ENCODE measurements at regions not wholly inside any gene's neighbourhood (a gene's known extent, or its start where the extent isn't known, plus 50 kb on each side); places are given as distances from the start of the nearest gene placed in this dataset.
"Not testable (repeated sequence)": the region's sequence is repeated elsewhere in the genome, so short reads cannot be mapped to it uniquely, and the experiment has no call there.

DNA sequence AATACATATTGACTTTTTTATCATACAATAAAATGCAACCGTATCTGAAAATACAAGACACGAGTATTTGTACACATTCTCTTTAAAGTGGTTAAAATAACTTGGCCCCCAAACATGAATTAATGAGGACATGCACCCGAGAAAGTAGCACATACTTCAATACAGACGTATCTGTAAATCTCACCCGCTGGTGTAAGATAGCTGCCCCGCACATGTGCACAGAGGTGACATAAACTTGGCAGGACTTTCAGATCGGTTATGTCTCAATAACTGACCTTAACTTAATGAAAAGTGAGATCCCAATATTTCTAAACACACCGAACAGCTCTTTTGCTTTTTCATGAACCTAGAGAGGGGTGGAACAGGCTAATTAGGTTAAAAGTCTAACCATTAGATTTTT is 91.5 kb upstream of the RPS6KA2 start:
- no peak for DNase-seq

DNA sequence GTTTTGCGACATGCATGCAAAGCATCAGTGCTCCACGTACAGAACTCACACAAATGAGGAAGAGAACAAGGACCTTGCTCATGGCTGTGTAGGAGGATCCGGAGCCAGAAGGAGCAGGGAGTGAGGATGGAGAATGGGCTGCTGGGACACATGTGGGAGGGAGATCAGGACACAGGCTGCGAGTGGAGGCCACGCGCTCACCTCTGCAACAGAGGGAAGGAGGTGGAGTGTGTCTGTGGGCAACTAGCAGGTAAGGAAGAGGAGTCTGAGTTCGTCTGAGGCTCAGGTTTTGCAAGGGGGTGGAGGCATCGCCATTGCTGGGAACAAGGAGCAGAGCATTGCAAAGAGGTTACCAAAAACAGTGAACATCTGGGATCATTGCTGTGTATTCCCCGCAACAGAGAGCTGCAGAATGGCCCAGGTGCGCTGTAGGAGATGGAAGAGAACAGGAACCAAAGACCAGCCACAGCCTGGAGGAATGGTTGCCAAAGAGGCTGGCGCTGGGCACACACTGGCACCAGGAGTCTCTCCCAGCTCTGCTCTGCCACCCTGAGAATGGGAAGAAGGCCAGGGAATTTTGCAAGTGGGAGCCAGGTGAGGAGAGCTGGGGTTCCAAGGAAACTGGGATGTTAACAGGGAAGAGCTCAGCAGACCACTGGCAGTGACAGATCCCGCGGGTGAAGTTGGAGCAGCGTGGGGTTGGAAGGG is 90.0 kb upstream of the RPS6KA2 start:
- DNase-seq: no peak

DNA sequence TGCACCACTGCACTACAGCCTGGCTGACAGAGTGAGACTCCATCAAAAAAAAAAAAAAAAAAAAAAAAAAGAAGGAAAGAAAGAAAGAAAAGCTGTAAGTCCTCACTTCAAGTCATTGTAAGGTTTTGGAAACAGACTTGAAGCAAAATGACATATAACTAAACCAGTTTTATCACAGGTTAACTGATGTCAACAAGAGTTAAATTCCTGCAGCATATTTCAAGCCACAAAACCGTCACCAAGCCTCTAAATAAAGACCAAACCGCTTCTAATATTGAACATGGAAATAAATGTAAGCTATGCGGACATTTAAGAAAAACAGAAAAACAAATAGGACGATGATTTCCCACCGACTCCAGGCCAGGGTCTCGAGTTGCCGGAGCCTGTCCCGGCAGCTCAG is 88.9 kb upstream of the RPS6KA2 start:
- DNase-seq: no peak

DNA sequence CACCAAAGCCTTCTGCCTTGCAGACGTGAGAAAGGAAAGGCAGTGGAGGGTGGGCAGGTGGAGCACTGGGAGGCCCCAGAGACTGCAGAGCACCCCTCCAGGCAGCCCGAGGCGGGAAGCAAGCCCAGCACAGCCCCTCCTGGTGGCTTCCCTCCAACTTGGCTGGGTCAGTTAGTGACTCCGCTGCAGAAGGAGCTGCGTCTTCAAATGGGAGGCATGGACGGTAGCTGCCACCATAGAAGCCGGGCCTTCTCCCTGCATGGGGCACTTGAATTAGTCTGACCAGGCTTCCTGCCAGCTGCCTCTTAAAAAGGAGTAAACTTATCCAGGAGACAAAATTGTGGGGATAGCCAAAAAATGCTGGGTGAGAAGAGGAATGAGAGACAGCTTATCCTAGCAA is 88.0 kb upstream of the RPS6KA2 start:
- DNase-seq: no peak

DNA sequence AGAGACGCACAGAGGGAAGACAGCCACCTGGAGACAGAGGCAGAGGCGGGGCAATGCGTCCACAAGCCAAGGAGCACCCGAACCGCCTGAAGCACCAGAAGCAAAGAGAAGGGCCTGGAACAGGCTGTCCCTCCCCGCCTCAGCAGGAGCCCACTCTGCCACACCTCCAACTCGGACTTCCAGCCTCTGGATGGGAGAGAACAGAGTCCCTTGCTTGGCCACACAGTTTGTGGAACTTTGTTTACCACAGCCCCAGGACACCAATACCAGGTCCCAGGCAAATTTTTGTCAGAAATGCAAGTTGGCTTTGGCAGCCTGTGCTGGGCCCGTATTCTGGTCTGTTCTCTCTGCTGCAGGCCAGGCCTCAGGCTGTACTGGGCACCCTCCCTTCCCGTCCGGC is 87.5 kb upstream of the RPS6KA2 start:
- no peak for DNase-seq

DNA sequence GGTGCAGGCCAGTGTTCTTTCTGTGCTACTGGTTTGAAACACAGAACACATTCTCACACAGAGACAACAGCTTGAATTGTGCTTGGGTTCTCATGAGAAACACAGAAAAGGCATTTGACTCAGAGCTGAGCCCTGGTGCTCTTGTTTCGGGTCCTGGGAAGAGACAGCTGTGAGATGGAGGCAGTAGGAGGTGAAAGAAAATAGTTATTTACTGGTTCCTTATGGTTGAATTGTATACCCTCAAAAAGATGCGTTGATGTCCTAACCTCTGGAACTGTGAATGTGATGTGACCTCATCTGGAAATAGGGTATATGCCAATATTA is 87.1 kb upstream of the RPS6KA2 start:
- no peak for DNase-seq

DNA sequence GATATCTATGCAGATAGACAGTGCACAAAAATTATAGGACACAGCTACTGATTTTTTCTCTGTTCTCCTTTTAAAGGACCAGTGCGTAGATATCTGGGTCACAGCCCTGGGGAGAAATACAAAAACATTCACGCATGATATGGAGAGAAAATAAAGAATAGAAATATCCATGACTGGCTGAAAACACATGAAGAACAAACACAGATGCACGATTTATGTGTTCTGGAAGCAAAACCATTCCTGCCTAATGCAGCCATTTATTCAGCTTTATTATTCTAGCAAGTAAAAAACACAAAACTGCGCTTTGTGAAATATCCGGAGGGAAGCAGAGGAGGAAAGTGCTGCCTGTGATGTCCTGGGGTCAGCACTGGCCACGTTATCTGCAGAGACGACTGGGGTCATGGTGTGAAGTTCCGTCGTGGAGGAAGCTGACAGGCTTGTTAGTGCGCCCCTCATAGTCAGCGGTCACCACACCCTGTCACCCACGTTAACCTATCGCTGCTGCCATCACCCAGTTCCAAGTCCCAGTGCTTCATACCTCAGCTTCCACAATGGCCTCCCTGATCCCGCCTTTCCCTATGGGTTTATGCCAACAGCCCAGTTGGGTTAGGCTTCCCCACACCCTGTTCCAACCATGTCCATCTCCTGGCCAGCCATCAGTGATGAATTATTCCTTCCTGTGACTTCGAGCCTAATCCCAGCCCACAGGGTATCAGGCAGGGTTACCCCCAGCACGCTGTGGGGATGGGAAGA is 86.6 kb upstream of the RPS6KA2 start:
- no peak for DNase-seq

DNA sequence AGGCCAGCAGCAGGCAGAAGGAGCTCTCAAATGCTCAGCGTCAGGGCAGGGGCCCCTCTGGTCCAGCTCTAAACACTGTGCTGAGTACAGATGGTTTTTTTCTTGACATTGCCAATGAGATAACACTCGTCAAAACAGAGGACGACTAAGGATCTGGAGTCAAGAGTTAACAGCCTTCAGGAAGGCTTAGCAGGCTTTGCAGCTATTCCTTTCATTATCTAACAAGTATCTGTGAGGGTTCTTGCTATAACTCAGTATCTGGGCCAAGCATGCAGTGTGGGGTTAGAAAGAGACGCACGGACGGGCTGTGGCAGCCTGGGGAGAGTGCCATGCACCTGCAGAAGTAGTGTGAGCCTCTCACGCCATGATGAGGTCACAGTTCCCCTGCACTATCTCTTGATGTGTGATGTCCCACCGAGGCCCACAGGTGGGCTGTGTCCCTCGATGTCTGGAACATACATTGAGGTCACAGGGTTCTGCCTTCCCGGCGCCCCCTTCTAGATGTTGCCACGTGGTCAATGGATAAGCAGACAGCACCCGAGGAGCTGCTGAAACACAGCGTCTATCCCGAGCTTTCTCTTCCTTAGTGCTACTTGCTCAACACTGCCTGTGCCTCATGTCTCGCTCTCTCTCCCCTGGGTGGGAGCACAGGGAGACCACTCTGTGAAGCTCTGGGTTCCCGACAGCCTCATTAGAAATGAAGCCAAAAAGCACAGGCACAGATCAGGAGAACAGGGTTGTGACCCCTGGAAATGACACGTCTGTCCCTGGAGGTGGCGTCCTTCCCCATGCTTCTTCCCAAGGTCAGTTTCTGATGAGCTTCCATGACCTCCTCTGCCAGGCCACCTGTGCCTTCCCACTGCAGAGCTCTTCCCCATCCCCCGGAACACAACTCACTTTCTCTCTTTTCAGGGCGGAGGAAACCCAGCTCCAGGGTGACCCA is 85.5 kb upstream of the RPS6KA2 start:
- DNase-seq: no peak

DNA sequence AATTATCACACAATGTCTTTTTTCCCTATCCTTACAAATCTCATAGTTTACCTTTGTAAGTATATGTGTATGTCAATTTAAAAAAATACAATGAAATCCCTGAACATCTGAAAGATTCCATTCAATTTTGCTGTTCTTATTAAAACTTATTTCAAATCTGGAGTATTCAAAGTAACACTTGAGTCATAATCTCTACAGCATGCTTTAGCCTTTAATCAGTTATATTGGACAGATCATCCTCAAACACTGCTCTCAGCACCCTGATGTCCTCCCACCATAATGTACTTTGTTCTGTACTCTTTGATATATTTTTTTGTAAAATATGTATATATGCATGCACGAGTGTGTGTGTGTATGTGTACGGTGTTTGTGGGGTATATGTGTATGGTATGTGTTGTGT is 83.0 kb upstream of the RPS6KA2 start:
- no peak for DNase-seq

DNA sequence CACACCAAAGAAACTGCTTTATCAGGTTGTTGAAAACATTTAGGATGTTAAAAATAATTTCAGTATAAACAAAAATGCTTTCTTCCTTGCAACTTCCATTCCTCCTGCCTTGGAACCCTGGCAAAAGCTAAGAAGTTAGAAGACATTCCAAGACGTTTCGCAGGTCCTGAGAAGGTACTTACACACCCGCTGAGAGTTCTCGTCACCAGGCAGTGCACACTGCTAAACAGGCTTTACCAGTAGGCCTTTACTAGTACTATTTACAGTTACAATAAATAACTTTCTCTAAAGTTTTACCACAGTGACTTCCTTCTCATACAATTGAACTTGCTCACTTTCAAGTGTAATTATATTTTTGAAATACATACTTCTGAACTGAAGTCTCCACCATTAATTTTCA is 81.4 kb upstream of the RPS6KA2 start:
- DNase-seq: no peak

DNA sequence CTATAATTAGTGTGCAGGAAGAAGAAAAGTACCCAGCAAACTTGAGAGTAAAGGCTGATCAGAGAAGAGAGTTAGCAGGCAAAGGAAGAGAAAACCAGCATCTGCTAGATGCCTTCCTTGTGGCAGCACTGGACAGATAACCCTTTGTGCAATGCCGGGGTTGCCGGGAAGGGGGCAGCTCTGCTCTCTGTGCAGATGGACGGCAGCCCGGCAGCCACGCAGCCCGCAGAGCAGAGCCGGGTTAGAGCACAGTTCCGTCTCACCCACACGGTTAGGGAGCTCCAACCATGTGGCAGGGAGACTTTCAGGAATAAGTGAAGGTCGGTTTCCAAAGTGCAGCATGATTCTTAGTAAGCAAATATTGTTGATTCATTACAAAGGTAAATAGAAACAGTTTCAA is 80.0 kb upstream of the RPS6KA2 start:
- DNase-seq: peak; percentile 47

DNA sequence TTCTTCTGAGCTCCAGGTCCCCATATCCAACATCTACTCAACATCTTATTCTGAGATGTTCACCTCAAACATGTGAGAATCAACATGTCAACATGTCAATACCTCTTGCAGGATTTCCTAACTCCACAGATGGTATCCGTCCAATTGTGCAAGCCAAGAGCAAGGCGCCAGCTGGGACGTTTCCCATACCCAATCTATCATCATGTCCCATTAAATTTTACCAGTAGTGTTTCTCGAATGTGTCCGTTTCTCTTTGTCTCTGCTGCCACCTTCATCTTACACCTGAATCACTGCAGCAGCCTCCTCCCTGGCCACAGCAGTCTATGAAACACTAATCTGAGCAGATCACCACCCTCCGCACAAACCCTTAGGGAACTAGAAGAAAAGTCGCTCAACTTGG is 78.0 kb upstream of the RPS6KA2 start:
- no peak for DNase-seq

DNA sequence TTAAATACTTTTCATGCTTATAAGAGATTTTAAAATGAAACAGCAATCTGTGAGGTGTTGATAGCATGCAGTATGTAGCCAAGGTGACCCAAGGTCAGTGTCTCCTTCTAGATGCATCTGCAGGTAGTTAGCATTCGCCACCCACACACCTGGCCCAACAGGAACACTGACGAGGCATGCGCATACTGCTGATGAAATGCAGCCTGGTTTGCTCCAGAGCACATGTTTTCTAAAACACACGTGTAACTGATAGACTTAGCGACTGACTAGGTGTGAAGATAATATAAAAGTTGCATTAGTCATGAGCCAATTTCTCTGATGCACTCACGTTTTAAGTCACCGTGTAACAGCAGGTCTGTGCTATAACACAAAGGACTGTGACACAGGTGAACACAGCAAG is 77.1 kb upstream of the RPS6KA2 start:
- no peak for DNase-seq

DNA sequence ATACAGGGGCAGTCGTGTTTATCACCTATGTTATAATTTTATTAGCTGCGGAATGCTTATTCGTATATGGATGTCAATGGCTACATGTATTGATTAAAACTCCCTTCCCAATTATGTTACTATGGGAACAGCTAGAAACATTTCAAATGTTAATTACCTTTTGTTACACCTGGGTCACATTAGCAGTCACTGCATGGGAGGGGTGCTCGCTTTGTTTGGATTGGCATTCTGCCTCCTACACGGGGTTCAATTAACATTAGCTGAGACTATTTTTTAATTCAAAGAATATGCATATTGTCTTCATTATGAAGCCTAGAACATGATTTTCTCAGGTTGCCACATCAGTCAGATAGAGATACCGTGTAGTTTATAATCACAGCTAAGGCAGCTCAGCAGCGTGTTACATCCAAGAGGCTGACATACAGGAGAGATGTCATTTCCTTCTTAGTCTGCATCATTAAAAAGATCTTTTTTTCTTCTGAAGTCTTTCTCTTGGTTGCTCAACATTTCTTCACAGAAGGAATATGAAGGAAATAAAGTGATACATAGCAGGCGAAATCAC is 76.2 kb upstream of the RPS6KA2 start:
- no peak for DNase-seq

DNA sequence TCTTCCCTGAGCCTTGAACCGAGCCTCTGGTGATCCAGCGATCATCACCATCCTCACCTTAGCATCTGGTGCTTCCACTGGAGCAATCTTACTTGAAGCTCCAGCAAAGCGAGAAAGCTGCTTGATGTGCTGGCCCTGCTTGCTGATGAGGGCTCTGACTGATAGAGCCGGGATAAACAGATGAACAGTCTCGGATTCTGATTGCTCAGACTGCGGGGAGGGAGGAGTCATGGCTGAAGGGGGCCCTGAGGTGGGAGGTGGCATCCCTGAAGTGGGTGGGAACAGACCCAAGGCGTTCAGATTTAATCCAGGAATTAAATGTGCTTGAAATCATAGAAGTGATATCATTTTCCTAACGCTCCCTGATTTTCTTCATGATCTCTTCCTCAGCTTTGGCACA is 74.4 kb upstream of the RPS6KA2 start:
- DNase-seq: not testable (repeated sequence)

DNA sequence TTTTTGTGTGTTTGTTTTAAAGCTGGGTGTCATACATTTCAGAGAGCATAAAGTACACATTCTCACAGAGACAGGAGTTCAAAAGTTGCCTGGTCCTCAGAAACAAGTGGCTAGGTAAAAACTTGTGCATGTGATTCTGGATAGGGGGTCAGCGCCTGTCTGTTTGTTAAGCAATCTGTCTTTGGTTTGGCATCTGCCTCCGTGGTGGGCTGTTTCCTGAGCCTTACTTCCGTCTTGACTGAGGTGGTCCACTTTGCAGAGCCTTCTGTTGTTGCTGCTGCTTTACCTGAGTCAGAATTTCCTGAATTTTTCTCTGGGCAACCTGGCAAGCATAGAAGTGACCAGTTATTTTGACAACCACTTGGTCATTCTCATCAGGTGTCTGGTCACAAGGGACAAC is 73.8 kb upstream of the RPS6KA2 start:
- not testable (repeated sequence) for DNase-seq

DNA sequence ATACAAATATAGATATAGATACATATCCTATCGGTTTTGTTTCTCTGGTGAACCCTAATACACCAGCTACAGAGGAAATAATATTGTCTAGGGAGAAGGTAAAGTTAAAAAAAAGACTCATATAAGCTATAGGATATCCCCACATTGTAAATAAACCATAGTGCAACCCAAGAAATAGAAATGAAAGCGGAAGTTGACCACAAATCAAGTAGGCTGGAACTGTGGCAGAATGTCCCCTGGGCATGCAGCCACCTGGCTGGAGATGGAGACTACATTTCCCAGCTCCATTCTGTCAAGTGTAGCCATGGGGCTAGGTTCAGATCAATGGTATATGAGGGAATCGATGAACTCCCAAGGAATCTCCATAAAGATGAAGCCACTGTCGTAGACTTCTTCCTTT is 70.1 kb upstream of the RPS6KA2 start:
- DNase-seq: no peak

DNA sequence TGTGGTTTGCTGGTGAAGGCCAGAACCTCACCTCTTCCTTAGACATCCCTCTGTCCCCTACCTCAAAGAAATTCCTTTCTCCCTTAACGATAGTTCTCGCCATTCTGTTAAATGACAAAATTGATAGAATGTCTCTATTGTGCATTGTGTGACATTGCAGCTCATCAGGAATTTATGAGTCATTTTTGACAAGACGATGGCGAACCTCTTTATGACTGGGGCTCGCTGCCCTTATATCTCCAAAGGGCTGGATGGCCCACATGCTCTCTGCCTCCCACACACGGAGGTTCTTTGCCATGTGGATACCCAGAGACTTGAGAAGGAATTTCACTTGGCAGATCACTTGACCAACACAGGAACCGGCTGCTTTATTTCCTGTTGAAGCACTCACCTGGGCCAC is 66.8 kb upstream of the RPS6KA2 start:
- no peak for DNase-seq

DNA sequence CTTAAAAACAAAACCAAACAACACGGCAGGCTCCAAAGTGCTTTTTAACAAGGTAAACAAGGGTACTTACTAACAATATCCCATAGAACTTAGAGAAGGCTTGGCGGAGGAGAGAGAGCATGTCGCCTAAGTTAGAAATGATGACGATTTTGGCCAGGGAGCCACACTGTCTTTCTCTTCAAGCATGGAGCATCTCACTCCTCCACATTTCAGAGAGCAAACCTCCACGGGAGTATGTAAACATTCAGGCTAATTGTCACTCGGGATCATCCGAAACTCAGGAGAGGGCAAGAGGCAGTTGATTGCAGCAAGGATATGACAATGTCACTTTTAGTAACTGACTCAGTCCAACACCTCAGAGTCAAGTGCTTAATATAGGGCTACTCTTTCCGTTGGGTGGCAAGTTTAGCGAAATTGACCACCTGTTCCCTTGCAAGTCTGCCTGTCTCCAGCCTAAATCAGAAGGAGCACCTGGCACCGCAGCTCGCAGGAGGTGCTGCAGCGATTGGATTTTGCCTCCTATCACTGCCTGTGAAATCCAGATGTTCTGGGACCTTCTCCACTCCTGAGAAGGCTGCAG is 65.8 kb upstream of the RPS6KA2 start:
- no peak for DNase-seq

DNA sequence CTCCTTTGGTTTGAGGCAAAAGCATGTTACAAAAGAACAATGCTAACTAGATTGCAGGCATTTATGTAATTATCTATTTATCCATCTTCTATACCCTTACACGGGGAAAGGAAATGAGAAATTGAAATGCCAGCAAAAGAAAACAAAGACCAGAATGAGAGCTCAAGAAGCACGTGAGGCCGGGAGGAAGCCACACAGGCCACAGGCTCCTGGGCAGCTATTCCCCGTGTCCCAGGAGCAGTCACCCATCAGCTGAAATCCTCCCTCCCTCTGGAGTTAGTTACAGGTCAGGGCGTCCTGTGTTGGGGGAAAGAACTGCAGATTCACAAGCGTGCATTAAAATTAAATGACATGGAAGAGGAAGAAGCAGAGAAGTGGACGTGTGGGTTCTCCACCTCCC is 64.7 kb upstream of the RPS6KA2 start:
- DNase-seq: no peak

DNA sequence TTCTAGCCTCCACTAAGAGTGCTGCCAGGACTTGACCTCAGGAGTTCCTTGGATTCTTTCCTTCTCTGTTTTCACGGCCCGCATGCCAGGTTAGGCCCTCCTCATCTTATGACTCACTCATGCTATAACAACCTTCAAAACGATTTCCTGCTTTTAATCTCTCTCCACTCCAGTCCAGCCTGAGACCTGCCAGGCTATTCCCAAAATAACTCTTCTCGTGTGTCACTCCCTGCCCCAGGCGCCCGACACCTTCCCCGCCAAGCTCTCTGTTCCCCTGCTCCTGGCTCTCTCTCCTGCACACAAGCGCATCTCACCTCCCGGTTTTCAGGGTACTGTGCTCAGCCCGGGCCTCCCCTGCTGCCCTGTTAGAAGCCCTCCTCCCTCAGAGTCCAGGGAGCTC is 64.1 kb upstream of the RPS6KA2 start:
- no peak for DNase-seq

DNA sequence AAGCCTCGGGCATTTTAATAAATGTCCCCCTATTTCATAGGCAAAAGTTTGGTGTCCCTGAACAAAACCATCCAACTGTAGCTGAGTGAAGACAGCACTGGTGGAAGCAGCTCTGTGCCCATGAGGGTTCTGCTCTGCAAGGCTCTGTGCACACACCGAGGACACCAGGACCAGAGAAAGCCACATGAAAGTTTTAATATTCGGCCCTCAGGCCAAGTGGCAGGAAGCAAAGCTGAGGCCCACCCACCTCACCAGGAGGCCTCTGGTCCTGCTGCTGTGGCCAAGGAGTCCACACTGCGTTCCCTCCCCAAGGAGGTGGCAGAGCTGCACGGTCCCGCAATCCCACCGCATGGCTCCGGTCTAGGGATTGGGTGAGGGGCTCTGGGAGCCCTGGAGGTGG is 62.6 kb upstream of the RPS6KA2 start:
- DNase-seq: no peak

DNA sequence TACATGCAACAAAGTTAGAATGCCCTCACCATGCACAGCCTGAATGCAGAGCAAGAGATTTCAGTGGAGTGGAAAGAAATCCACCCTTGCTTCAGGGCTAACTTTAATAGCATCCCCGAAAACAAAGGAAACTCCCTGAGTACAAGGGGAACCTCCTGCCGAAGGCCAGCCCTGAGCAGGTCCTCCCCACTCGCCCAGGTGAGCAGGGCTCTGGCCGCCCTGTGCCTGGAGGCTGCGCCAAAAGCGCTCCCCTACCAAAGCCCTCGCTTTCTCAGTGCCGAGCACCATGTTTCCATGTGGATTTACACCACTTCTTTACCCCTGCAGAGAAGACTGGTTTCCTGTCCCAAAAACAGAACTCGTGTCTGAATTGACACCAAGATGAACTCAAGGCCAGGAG is 61.9 kb upstream of the RPS6KA2 start:
- DNase-seq: no peak

All from activated CD4-positive, alpha-beta T cell treated with anti-CD3 and anti-CD28 coated beads for 48 hours (primary cell).